ENCODE measurements at regions not wholly inside any gene's neighbourhood (a gene's known extent, or its start where the extent isn't known, plus 50 kb on each side); places are given as distances from the start of the nearest gene placed in this dataset.

DNA sequence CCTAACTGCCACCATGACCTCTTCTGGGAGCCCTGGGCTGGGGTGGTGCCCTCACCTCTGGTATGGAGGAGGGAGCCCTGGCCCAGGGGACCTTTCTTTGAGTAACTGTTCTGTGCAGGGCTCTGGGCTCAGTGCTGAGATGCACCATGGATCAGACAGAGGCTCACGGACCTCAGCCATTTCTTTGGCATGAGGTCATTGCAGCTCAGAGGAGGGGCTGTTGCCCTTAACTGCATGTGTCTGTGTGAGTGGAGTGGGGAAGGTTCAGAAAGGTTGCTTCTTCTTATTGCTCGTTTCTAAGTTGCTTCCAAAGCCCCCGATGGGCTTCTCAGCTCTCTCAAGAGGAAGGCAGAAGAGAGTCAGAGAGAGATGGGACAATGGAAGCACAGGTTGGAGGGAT, 233.9 kb downstream of the RPS24 start:
- DNase-seq (ENCODE audit: low read depth) = peak; percentile 21

DNA sequence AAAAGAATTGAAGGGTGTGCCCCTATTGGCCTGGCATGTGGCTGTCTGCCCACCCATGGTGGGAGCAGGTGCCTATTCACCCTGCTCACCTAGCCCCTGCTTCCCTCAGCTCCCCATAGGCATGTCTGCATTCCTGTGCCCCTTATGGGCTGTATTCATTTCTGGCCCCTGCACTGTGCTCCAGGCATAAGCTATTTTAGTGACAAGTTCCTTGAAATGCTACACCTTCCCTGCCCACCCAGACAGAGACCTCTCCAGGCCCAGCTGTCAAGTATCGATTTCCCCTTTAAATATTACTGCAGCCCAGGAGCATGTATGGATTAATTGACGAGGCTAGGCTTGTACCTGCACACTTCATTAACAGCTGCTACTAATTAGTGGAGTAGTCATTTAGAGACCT, 235.4 kb downstream of the RPS24 start:
- DNase-seq (ENCODE audit: low read depth) = no peak

DNA sequence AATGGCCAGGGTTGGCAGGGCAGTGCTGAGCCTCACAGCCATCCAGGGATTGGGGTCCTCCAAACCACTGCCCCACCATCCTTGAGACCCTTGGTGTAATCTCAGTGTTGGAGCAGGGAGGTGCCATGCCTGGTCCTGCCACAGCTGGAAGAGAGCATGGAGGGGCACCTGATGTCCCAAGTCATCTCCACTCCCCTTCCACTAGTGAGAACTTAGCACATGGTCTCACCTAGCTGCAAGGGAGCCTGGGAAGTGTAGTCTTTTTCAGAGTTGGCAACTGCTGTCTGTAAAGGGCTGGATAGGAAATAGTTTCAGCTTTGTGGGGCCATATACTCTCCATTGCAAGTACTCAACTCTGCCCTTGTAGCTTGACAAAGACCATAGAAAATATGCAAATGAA, 238.7 kb downstream of the RPS24 start:
- no peak for DNase-seq (ENCODE audit: low read depth)

DNA sequence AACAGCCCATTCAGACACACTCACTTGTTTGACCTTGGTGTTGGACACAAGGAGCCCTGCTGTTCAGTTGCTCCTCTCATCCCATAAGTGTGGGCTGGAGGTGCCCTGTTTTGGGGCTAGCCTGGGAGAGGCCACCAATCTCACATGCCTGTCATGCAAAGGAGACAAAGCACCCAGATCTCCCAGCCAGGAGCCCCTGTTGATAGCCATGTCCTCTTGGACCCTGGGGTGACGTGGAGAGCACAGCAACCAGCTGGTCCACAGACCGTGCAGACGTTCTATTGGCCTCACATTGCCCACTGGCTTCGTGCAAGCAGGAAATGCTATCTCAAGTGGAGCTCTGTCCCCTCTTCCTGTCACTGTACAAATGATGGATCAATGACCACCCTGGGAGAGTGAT, 240.8 kb downstream of the RPS24 start:
- DNase-seq (ENCODE audit: low read depth) = no peak

DNA sequence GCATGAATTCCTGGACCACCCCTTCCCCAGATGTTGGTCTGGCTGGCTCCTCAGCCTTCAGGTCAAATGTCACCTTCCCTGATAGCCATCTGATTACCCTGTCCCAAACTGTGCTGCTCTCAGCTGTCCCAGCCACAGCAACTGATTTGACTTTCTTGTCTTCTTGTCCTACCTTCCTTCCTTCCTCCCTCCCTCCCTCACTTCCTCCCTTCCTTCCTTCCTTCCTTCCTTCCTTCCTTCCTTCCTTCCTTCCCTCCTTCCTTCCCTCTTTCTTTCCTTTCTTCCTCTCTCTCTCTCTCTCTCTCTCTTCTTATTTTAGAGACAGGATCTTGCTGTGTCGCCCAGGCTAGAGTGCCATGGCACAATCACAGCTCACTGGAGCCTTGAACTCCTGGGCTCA, 242.5 kb downstream of the RPS24 start:
- DNase-seq (ENCODE audit: low read depth) = no peak

DNA sequence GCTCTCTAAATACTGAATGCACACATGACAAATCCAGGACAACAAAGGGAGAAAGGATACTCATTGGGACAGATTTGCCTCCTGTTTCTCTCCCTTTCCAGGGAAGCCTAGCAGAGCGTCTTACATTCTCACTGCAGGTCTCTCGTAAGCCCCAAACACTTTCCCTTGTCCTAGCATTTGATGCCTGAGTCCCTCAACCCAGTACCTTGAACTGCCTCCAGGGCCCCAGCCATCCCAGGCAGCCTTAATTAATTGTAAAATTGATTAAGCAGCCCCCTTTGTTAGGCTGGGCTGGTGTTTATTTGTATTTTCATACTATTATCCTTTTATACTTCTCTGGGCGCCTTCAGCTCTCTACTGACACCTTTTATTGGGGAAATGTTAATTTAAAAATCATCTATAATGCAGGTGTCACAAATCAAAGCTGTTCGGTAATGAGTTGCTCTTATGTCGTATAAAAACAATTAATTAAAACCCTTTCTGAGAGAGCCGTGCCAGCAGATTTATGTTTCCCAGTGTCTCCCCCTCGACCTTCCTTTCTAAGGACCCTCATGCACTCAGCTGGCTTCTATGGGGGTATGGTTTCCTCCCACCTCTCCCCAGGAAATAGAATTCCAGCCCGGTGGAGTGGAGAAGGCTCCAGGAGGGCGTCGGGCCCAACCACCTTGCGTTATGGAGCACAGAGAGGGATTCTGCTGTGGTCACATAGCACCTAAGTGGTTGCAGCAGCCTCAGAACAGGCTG, 243.8 kb downstream of the RPS24 start:
- no peak for DNase-seq (ENCODE audit: low read depth)

DNA sequence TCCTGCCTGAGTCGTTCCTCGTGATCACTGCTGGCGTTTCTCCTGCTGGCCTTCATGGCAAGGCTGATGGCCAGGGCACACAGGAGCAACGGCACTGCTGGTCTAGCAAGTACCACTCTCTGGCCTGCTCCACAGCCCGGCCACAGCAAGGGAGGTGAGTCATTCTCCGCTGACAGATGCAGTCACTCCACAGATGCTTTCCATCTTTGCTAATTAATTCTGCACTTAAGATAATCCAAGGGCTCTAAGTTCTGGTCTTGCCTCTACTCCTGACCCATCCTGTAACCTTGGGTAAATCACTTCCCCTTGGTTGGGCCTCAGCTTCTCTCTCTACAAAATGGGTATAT, 244.4 kb downstream of the RPS24 start:
- peak; percentile 82 for DNase-seq (ENCODE audit: low read depth)

DNA sequence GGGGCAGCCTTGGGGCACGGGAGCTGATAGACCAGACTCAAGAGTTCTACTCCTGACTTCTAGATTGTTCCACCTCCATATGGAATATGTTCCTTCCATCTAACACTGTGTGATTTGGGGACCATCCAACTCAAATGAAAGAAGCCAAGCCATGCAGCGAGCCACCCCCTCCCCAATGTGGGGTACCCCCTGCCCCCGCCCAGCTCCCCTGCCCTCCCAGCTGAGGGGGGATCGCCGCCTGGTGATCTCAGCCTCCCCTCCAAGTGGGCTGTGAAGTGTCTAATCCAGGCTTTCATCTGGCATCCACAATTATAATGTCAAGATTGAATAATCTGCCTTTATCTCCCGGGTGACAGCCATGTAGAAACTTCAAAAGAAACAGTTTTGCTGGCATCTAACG, 246.1 kb downstream of the RPS24 start:
- DNase-seq (ENCODE audit: low read depth) = no peak

DNA sequence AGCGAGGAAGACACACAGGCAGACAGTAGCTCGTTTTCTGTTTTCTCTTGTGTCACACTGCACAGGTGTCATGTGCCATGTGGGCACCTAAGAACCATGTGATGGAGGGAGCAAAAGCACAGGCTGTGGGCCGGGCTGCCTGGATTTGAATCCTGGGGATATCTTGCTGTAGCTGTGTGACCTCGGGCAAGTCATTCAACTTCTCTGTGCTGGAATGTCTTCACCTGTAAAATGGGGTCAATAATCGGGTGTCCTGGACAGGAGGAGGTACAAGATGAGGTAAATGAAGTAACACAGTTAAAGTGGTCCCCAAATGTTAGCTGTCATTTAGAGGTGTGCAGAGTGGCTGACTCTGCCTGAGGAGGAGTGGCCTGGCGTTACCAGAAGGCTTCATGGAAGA, 246.9 kb downstream of the RPS24 start:
- no peak for DNase-seq (ENCODE audit: low read depth)

DNA sequence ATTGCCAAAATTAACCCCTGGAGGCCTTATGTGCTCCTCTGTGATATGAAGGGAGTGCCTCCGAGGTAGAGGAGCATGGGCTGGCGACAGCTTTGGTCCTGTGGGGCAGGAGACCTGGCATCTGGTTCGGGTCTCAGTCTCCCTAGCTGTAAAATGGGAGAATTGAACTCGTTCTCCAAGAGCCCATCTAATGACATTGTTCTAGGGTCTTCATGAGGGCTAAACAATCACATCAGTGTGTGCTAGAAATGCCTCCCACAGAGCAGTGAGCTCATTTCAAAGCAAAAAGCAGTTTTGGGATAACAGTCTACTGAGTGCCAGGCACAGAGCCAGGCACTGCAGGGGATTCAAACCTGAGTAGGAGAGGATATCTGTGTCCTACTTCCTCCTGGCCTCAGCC, 248.0 kb downstream of the RPS24 start:
- no peak for DNase-seq (ENCODE audit: low read depth)

DNA sequence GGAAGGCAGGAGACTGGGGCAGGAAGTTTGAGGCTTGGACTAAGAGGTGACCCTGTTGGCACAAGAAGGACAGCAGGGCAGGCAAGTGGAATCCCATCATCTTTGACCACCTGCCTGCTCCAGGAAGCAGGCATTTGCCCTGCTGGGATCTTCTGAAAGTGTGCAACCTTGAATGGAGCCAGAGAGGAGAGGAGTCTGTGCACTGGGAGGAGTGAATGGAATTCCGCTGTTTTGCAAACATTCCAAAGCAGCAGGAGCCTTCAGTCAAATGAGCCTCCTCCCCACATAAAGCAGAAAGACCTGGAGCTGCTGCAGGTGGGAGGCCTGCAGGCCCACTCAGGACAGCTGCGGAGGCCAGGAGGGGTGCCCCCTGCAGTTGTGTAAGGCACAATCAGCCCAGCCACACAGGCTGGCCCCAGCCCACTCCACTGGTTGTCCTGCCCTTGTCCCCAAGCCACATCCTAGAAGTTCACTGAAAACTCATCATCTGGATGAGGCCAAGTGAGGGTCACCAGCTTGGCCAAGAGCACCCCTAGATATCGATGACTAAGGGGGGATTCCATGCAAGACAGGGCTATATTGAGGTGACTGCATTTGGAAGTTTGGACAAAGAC, 249.5 kb downstream of the RPS24 start:
- DNase-seq (ENCODE audit: low read depth) = no peak

DNA sequence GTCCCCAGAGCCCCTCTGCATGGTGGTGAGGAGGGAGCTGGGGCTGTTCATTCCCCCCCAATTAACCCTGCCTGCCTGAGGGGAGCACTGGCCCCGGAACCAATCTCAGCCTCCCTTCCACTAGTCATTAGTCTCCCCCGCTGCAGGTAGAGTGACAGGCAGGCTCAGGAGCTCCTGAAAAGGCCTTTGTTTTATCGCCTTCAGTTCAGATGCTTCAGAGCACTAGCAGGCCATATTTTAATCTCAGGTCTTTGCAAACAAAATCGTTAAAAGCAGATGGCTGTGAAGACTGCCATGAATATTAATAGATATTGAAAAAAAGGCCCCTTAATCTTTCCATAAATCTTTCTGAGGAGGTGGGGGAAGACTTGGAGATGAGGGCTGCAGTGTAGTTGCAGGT, 250.7 kb downstream of the RPS24 start:
- DNase-seq (ENCODE audit: low read depth) = no peak

DNA sequence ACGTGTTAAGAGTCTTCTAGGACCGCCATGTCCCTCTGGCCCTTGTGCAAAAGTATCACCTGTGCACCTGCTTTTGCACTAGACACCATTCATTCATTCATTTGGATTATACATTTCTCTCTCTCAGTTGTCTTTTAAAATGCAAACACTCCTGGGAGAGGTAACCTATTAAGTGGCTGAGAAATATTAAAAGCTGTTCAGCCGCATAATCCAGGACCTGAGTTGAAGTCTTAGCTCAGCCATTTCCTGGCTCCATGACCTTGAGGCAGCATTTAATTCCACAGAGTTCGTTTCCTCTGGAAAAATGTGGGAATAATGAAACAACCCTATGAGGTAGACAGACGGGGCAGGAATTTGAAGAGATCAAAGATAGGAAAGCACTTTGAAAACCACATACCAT, 251.6 kb downstream of the RPS24 start:
- DNase-seq (ENCODE audit: low read depth) = no peak

DNA sequence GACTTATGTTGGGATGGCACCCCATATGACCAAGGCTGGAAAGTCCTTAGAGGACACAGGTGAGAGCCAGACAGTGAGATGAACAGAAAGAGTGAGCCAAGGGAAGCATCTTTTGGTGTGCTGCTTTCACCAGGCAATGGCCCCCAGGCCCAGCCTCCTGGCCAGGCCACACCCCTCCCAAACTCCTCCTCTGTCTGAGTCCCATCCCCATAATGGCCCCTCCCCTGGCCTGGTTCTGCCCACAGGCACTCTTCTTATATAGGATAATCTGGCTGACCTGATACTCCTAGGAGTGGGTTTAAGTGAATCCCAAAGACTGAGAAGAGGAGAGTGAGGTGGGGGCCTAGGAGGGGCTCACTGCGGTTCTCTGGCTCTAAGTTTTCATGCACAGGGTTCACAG, 252.5 kb downstream of the RPS24 start:
- DNase-seq (ENCODE audit: low read depth) = no peak

DNA sequence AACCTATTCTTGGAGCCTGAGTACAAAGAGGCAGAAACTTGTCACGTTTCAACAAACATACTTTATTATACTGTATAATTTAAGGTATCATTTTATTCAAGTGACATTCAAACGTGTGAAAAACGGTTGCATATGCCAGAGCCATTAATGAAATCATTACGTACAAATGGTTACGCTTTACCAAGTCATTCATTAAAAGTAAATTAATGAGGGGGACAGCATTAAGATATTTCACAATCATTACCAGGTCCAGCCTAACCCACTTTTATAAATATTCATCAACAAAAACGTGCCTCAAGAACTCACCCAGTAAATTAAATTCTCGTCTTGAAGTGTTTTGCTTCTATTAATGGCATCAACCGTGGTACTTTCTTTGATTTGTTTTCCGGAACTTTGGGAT, 253.0 kb downstream of the RPS24 start:
- DNase-seq (ENCODE audit: low read depth) = no peak

DNA sequence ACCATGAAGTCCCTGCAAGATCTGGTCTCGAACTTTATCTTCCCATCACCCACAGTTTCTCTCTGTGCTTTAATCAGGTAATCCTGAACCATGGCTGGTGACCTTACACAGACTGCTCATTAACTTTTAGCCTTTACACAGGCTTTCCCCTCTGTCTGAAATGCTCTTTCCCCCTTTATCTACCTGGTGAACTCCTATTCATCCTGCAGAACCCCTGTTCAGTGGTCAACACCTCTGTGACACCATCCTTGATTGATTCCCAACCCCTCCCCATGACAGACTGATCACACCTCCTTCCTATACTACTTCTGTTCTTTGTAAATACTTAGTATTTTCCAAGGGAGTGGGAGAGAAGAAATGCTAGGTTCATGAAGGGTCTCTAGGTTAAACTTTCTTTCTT, 254.0 kb downstream of the RPS24 start:
- no peak for DNase-seq (ENCODE audit: low read depth)

DNA sequence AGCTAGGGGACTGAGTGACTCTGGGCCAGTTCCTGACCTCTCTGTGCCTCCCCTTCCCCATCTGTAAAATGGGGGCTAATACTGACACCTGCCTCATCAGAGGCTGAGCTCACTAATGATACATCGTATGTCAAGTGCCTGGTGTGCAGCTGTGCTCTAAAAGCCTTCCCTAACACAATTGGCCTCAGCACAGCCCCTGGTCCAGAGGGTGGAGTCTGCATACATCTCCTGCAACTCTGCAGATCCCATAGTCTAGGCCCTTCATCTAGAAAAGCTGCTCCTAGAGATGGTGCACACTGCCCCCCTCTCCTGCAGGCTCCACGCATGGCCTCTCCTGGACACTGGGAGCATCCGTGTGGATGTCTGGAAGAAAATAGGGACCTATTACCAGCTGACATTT, 255.0 kb downstream of the RPS24 start:
- no peak for DNase-seq (ENCODE audit: low read depth)

DNA sequence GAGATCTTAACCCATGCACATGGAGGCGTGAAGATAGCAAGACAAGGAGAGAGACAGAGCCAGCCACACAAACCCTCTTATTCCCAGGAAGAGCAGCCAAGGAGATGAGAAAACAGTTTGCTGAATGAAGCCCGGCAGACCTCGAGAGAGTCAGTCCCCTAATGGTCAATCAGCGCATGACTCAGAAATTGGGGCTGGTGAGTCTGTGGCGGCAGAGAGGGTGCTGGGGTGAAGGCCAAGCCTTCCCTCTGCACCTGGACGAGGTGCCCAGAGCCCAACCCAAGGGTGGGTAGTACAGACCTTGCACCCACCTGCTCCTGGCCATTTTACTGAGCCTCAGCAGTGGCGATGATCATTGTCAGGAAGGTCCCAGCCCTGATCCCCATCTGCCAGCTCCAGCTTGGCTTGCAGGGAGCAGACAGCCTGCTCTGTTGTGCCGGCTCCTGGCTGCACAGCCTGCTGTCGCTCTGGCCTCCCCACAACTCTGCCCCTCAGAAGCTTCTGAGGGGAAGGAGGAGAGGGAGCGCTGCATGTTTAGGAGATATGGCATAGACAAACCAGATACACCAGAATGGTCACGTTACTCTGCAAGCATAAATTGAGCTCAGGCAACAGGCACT, 256.6 kb downstream of the RPS24 start:
- peak; percentile 11 for DNase-seq (ENCODE audit: low read depth)

DNA sequence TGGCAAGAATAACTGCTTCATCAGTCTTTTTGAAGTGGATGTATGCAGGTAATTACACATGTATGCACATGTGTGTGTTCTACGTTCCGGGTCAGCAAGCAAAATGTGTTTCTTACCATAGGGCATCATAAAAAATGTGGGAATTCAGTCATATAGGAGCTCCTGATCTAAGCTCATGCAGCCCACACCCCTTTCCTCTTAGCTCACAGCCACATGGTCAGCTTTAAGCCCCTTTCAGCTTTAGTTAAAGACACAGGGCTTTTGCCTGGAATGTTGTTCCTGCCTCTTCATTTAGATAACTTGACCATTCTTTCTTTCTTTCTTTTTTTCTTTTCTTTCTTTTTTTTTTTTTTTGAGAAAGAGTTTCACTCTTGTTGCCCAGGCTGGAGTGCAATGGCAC, 258.1 kb downstream of the RPS24 start:
- DNase-seq (ENCODE audit: low read depth) = no peak

DNA sequence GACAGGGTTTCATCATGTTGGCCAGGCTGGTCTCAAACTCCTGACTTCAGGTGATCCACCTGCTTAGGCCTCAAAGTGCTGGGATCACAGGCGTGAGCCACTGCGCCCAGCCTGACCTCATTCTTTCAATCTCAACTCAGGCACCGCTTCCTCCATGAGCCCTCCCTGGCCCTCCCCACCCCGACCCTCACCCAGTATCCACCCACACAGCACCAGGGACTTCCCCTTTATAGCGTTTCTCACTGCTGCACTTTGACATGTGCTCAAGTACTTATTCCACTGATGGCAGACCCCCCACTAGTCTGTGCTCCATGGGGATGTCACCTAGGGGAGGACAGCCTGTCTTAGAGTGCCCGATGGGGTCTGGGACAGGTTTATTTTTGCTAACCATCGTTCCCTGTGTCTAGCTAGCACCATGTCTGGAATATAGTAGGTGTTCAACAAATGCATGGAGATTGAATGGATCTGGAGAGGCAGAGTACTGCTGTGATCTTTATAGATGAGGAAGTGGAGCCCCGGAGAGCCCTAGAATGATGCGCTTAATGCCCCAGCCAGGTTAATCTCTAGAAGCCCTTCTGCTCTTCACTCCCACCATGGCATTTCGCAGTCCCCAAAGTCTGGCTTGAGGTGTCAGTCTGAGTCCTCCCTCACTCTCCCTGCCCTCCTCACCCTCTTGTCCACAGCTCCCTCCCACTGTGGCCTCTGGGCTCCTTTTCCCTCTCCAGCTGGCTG, 258.8 kb downstream of the RPS24 start:
- no peak for DNase-seq (ENCODE audit: low read depth)

DNA sequence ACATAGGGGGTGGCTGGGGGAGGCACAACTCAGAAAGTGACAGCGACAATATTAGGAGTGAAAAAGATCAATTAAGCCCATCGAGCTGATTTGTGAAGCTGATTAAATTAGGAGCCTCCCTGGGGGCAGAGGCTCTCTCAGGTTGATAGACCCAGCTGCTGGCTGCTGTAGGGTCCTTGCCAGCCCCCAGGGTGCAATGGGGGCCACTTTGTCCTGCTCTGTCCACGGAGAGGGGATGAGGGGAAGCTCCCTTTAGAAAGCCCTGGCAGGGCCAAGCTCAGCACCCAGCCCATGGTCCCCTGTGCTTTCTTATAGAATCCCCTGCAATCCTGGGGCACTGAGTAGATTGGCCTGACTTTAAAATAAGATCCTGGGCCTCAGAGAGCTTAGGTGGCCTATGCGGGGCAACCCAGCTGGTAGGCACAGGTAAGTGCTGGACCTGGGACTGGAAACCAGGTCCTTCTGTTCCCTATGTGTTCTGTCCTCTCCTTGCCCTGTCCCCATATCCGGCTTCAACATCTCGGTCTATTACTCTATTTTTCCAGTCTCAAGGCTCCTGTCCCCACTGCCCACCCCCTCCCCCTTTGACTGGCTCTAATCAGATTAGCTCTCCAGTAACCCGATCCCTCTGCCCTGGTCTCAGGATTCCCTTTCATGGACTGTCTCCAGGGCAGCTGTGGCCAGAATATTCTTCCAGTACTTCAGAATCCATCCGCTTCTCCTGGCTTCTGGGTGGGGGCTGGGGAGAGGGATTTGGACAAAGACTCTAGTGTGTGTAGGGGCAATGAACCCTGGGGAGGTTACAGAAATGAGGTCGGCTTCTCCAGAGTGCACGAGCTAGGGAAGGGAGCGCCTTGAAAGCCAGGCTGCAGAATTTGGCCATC, 259.6 kb downstream of the RPS24 start:
- peak; percentile 51 for DNase-seq (ENCODE audit: low read depth)

DNA sequence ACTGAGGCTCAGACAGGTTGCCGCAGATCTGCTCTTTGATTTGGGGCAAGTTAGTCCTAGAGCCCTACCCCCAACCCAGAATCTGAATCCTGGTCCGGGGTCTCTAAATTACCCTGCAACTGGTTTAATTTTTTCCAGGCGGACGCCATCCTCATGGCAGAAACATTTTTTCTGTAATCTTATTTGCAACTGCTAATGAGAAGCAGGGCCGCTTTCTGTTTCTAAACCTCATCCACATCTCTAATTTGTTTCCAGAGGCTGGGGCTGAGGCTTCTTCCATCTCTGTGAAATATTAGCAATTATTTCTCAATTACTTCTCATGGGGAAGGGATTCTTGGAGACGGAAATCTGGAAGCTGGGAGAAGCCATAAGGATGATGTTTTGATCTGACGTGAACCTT, 261.6 kb downstream of the RPS24 start:
- DNase-seq (ENCODE audit: low read depth) = no peak
